NCI-H526 (cell line): ENCODE measurements at regions not wholly inside any gene's neighbourhood (a gene's known extent, or its start where the extent isn't known, plus 50 kb on each side); places are given as distances from the start of the nearest gene placed in this dataset.

Source experiments
- DNase-seq, 2 experiments: peaks; one replicate each; lab custom pipeline; 2025; lab: John Stamatoyannopoulos, UW

DNA sequence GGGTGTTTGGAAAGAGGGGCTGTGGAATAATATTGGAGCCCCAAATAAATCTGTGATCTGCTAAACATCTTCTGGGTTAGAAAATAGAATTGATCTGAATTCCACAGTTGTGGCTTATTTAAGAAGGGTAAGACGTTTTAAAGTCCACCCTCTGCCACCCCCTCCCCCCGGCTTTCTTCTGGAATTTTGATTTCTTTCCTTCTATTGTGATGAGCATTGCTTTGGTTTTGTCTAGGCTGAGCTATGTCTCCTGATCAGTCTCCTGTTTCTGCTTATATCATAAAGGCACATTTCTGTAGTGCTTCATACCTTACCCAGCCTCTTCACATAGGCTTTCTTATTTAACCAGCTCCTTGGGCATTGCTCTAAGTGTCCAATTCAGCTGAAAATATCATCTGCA lies 77.3 kb upstream of the SLC38A2 start:
- DNase-seq, result no peak

DNA sequence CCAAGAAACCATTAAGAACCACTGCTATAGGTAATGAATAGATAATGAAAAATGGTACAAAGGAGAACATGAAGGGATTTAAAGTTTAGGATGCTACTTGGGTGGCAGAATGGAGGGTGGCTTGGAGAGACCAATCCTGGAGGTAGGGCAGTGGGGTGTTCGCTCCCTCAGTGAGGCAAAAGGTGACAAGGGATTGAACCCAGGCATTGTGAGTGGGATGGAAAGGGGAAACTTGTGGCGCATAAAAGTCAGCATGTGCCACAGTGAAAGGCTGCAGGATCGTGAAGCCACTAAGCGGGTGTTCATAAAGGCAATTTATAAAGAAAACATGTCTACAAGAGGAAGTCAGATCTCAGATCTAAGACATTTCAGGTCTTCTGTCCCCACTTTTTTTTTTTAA lies 76.7 kb upstream of the SLC38A2 start:
- no peak for DNase-seq

DNA sequence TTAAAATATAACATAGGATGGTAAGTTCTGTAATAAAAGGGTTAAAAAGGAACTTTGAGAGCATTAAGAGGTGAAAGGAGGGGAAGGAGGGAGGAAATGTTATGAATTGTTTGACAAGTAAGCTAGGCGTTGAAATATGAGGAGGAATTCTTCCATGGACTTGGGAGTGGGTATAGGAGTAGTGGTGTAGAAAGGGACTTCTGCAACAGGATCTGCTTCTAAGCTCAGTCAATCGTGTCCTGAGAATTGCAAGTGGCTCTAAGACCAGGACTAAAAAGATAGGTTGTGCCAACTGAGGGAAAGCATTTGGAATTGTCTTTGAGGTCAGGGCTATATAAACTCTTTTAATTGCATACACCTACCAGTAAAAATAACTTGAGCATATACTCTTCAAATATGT lies 74.1 kb upstream of the SLC38A2 start:
- DNase-seq, result no peak

GRCh38 chr12:46445551-46446235 lies 73.1 kb upstream of the SLC38A2 start:
- DNase-seq, result no peak

DNA sequence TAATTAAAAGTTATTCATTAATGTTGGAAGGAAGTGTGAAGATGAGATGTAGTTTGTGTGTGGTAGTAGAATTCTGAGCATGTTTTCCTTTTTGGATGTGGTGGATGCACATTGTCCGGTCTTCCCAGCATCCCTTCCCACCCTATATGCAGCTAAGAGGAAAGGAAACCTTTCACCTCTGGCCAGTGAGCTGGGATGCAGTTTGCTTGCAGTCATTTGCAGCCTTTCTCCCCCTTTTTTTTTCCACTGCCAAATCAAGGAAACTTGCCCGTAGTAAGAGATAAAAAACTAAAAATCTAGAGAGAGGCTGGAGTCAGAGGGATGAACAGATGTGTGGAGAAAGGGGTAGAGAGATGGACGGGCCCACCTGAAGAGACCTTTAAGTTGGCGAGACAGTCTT lies 72.5 kb upstream of the SLC38A2 start:
- DNase-seq, result no peak

GRCh38 chr12:46443594-46444263 lies 71.2 kb upstream of the SLC38A2 start:
- DNase-seq, result no peak

DNA sequence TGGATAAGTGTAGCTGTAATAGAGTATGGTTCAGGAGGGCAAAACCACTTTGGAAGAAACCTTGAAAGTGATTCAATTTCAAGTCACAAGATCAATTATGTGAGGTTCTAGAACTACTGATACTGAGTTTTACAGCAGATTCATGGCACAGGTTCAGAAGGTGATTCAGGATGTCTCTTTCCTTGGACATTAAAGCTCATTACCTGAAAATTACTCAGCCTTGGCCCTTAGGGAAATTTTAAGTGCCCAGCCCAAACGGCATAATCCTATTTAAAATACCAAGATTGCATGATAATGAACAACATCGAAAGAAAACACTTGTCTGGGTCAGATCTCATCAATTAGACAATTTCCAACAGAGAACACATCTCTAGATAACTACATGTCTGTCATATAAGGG lies 70.2 kb upstream of the SLC38A2 start:
- DNase-seq, result no peak

- no peak for DNase-seq
Observed at GRCh38 chr12:46442239-46442638, 69.7 kb upstream of the SLC38A2 start.

GRCh38 chr12:46439793-46440511 lies 67.4 kb upstream of the SLC38A2 start:
- no peak for DNase-seq

- DNase-seq, result no peak
Observed at GRCh38 chr12:46438719-46439319, 66.2 kb upstream of the SLC38A2 start.

GRCh38 chr12:46438256-46438655 lies 65.7 kb upstream of the SLC38A2 start:
- no peak for DNase-seq

GRCh38 chr12:46437469-46437868 lies 64.9 kb upstream of the SLC38A2 start:
- no peak for DNase-seq

DNA sequence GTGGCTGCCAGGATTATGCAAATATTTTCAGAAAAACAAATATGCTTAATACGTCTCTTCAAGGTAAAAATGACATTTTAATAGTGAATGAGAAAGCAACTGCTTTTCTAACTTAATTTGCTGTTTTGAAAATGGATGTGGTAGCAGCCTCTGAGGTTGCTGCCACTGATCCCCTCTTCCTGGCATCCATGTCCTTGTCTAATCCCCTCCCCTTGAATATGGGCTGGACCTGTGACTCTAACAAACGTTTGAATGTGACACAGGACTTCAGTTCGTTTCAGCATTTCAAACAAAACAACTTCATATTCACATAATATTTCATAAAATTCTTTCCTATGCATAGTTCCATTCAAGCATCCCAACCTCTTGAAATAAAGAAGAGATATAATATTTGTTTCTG lies 64.2 kb upstream of the SLC38A2 start:
- DNase-seq, result peak in 1 of 2 experiments; percentile 15

- DNase-seq, result no peak
Observed at GRCh38 chr12:46435625-46436024, 63.1 kb upstream of the SLC38A2 start.

GRCh38 chr12:46435029-46435428 lies 62.5 kb upstream of the SLC38A2 start:
- no peak for DNase-seq

DNA sequence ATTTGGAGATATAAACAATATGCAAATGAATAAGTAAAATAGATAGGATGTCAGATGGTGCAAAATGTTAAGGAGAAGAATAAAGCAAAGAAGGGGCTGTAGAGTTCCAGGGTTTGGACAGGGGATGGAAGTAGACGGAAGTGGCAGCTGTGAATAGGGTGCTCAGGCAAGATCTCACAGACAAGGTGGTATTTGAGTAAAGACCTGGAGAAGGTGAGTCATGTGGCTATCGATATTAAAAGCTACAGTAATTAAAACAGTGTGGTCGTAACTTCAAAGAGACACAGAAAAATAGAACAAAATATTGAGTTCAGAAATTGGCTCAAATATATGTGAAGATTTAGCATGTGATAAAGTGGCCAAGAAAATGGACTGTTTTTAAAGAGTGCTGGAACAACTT lies 61.3 kb upstream of the SLC38A2 start:
- DNase-seq, result no peak

GRCh38 chr12:46432325-46432724 lies 59.8 kb upstream of the SLC38A2 start:
- DNase-seq, result no peak

GRCh38 chr12:46430340-46430948 lies 57.9 kb upstream of the SLC38A2 start:
- DNase-seq, result no peak
